ENCODE measurements at regions not wholly inside any gene's neighbourhood (a gene's known extent, or its start where the extent isn't known, plus 50 kb on each side); places are given as distances from the start of the nearest gene placed in this dataset.

GRCh38 chr5:133777951-133778350 is 165.6 kb upstream of the FSTL4 start:
- TF ChIP-seq POLR2A (IDR thresholded peaks at IDR 0.05) (no peak), CTCF (IDR thresholded peaks at IDR 0.05) (no peak)

All from thyroid gland (tissue), 4 donors.